ENCODE measurements at regions not wholly inside any gene's neighbourhood (a gene's known extent, or its start where the extent isn't known, plus 50 kb on each side); places are given as distances from the start of the nearest gene placed in this dataset.
"Not testable (repeated sequence)": the region's sequence is repeated elsewhere in the genome, so short reads cannot be mapped to it uniquely, and the experiment has no call there.

DNA sequence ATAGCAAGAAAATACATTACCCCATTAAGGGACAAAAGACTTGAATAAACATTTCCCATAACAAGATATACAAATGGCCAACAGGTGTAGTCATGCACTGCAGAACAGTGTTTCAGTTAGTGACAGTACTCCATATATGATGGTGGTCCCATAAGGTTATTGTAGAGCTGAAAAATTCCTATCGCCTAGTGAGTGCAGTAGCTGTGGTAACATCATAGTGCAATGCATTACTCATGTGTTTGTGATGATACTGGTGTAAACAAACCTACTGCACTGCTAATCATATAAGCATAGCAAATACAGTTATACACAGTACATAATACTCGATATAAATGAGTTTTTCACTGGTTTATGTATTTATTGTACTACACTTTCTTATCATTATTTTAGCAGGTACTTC is 168.7 kb downstream of the C12orf75 start:
- TF ChIP-seq, protein P1, sequence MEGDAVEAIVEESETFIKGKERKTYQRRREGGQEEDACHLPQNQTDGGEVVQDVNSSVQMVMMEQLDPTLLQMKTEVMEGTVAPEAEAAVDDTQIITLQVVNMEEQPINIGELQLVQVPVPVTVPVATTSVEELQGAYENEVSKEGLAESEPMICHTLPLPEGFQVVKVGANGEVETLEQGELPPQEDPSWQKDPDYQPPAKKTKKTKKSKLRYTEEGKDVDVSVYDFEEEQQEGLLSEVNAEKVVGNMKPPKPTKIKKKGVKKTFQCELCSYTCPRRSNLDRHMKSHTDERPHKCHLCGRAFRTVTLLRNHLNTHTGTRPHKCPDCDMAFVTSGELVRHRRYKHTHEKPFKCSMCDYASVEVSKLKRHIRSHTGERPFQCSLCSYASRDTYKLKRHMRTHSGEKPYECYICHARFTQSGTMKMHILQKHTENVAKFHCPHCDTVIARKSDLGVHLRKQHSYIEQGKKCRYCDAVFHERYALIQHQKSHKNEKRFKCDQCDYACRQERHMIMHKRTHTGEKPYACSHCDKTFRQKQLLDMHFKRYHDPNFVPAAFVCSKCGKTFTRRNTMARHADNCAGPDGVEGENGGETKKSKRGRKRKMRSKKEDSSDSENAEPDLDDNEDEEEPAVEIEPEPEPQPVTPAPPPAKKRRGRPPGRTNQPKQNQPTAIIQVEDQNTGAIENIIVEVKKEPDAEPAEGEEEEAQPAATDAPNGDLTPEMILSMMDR (IDR thresholded peaks at IDR 0.05; ENCODE audit: low read depth, low read length) = no peak
- Histone ChIP-seq H3K4me3 (ENCODE audit: low read depth, low read length) (no peak overlapping the region), H3K27ac (no peak overlapping the region), H3K27me3 (ENCODE audit: insufficient read depth, low read depth, severe bottlenecking) (no peaks in the 10 kb centered on the region), H3K9me3 (ENCODE audit: severe bottlenecking) (no peaks in the 10 kb centered on the region), H3K36me3 (no peaks in the 10 kb centered on the region)
- no peak for DNase-seq

DNA sequence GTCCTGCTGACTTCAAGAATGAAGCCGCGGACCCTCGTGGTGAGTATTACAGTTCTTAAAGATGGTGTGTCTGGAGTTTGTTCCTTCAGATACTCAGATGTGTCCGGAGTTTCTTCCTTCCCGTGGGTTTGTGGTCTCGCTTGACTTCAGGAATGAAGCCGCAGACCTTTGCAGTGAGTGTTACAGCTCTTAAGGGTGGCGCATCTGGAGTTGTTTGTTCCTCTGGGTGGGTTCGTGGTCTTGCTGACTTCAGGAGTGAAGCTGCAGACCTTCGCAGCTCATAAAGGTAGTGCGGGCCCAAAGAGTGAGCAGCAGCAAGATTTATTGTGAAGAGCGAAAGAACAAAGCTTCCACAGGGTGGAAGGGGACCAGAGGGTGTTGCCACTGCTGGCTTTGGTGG is 170.2 kb downstream of the C12orf75 start:
- H3K27me3 ChIP-seq (ENCODE audit: insufficient read depth, low read depth, severe bottlenecking); H3K27ac ChIP-seq; H3K9me3 ChIP-seq (ENCODE audit: severe bottlenecking); DNase-seq; H3K36me3 ChIP-seq; H3K4me3 ChIP-seq (ENCODE audit: low read depth, low read length): not testable (repeated sequence)

DNA sequence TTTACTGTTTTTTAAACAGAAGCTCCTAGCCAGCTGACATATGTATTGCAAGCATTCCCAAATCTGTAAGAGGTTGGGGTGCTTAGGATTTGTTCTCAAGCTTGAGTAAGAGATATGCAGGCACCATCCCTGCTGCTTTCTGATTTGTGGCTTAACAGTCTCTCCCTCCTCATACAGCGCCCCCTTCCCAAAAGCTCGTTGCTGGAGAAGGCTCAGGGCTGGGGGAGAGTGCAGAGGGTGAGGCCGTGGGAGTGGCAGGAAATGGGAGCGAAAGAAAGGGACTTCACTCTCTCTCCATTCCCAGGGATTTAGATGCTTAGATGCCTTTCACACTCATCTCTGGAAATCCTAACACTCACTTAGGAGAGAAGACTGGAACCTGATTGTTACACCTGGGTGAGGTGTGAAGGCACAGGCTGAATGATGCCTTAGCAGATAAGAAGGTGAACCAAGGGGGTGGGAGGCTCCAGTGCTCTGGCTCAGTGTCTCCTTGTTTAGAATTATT is 172.0 kb downstream of the C12orf75 start:
- Histone ChIP-seq H3K27me3 (ENCODE audit: insufficient read depth, low read depth, severe bottlenecking) (no peaks in the 10 kb centered on the region), H3K27ac (no peak overlapping the region), H3K9me3 (ENCODE audit: severe bottlenecking) (no peaks in the 10 kb centered on the region), H3K36me3 (no peaks in the 10 kb centered on the region), H3K4me3 (ENCODE audit: low read depth, low read length) (no peak overlapping the region)
- DNase-seq = no peak
- TF ChIP-seq, protein P1 (IDR thresholded peaks at IDR 0.05; ENCODE audit: low read depth, low read length) = no peak

DNA sequence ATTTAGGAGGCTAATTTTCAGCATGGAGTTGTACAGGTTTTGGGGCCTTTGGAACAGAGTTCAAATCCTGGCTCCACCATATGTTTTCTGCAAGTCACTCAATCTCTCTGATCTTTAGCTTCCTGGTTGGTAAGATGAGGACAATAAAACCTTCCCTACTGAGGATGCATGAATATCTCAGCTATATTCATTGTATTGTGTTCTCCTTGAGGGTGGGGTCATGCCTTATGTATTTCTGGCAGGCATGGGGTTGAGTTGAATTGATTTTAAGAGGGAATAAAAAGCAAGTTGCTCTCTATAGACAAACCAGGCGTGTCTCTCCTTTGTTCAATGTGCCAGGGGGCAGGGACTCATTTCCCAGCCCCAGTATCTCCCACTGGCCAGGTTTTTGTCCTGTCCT is 173.1 kb downstream of the C12orf75 start:
- no peaks in the 10 kb centered on the region for H3K9me3 ChIP-seq (ENCODE audit: severe bottlenecking)
- no peaks in the 10 kb centered on the region for H3K27me3 ChIP-seq (ENCODE audit: insufficient read depth, low read depth, severe bottlenecking)
- no peak overlapping the region for H3K4me3 ChIP-seq (ENCODE audit: low read depth, low read length)
- TF ChIP-seq, protein P1 (IDR thresholded peaks at IDR 0.05; ENCODE audit: low read depth, low read length) = no peak
- H3K36me3 ChIP-seq = no peaks in the 10 kb centered on the region
- H3K27ac ChIP-seq = no peak overlapping the region
- no peak for DNase-seq

DNA sequence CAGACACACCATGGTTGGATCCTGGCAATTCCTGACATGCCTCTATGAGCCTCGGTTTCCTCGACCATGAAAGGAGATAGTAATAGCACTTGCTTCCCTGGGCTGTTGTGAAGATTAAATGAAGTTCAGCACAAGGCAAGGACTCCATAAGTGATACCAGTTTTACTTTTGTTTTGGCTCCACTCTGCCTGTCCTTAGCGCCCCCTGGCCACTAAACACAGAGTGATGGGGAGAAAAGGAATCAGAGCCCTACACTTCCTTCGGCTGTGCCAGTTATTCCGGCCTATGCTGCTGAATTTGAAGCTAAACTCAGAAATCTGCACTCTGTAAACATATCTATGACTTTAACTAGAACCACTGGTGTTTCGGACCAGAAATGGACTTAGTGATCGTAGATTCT is 173.8 kb downstream of the C12orf75 start:
- no peak overlapping the region for H3K4me3 ChIP-seq (ENCODE audit: low read depth, low read length)
- no peaks in the 10 kb centered on the region for H3K36me3 ChIP-seq
- H3K9me3 ChIP-seq (ENCODE audit: severe bottlenecking) = no peaks in the 10 kb centered on the region
- TF ChIP-seq, protein P1 (IDR thresholded peaks at IDR 0.05; ENCODE audit: low read depth, low read length) = 0 out of 2 replicates have a peak, but pooled peaks have one; percentile 9
- H3K27ac ChIP-seq = no peak overlapping the region
- no peaks in the 10 kb centered on the region for H3K27me3 ChIP-seq (ENCODE audit: insufficient read depth, low read depth, severe bottlenecking)
- DNase-seq = no peak

DNA sequence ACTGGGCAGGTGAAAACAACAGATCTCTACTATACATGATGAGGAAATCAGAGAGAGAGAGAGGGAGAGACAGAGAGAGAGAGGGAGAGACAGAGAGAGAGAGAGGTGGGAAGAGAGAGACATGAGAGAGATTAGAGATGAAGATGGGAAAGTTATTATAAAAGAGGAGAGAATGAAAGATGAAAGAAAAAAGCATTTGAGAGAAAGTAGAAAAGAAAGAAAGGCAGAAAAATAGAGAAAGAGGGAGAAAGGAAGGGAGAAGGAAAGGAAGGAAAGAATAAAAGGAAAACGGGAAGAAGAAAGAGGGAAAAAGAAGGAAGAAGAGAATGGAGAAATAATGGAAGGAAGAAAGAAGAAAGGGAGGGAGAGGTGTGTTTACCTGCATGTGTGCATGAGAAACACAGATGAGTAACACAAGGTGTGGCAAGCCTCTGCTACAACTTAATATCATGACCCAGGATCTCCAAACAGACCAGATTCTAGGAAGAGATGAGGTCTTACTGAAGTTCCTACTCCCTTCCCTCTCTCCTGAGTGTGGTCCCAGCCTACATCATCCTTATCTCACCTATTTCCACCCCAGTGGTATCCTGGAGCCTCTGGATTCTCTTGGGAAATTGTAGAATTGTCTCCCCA is 176.3 kb downstream of the C12orf75 start:
- no peaks in the 10 kb centered on the region for H3K9me3 ChIP-seq (ENCODE audit: severe bottlenecking)
- H3K27me3 ChIP-seq (ENCODE audit: insufficient read depth, low read depth, severe bottlenecking) = no peaks in the 10 kb centered on the region
- DNase-seq = no peak
- no peak overlapping the region for H3K4me3 ChIP-seq (ENCODE audit: low read depth, low read length)
- H3K27ac ChIP-seq = no peak overlapping the region
- H3K36me3 ChIP-seq = no peaks in the 10 kb centered on the region
- TF ChIP-seq, protein P1 (IDR thresholded peaks at IDR 0.05; ENCODE audit: low read depth, low read length) = no peak

Measured in WERI-Rb-1 (cell line).